ENCODE measurements at regions not wholly inside any gene's neighbourhood (a gene's known extent, or its start where the extent isn't known, plus 50 kb on each side); places are given as distances from the start of the nearest gene placed in this dataset.

DNA sequence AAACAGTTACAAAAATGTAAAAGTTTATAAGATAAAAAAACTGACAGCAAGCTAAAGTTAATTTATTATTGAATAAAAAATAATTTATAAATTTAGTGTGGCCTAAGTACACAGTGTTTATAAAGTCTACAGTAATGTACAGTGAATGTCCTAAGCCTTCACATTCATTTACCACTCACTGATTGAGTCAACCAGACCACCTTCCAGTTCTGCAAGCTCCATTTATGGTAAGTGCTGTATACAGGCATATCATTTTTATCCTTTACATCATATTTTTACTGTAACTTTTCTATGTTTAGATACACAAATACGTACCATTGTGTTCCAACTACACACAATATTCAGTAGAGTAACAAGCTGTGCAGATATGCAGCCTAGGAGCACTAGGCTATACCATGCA is 184.2 kb upstream of the LRATD1 start:
- no peaks in the 10 kb centered on the region for H3K9me2 ChIP-seq (replicated peaks; ENCODE audit: control insufficient read depth, low read length)
- no peaks in the 10 kb centered on the region for H3K4me1 ChIP-seq (ENCODE audit: control insufficient read depth, low read length)
- no peak overlapping the region for H3K27ac ChIP-seq (ENCODE audit: low read depth, low read length)
- TF ChIP-seq EZH2phosphoT487 (IDR thresholded peaks at IDR 0.05; ENCODE audit: borderline replicate concordance, low read length) = no peak
- H3K36me3 ChIP-seq (ENCODE audit: control insufficient read depth, low read length) = no peaks in the 10 kb centered on the region
- H3K79me2 ChIP-seq (ENCODE audit: control insufficient read depth, low read length) = no peaks in the 10 kb centered on the region
- no peaks in the 10 kb centered on the region for H3F3A ChIP-seq (ENCODE audit: control insufficient read depth, insufficient read depth)
- no peak overlapping the region for H3K4me2 ChIP-seq (ENCODE audit: low read length)
- no peaks in the 10 kb centered on the region for H4K20me1 ChIP-seq (ENCODE audit: control insufficient read depth, insufficient read depth, low read depth, low read length)
- no peaks in the 10 kb centered on the region for H3K27me3 ChIP-seq (ENCODE audit: control insufficient read depth, low read length)
- peaks cover 7% of the 10 kb centered on the region; the same call in 1 of the 2 replicates for H3K9me3 ChIP-seq (ENCODE audit: control insufficient read depth, insufficient read depth, low read length)
- H3K4me3 ChIP-seq (ENCODE audit: low read length) = no peak overlapping the region

DNA sequence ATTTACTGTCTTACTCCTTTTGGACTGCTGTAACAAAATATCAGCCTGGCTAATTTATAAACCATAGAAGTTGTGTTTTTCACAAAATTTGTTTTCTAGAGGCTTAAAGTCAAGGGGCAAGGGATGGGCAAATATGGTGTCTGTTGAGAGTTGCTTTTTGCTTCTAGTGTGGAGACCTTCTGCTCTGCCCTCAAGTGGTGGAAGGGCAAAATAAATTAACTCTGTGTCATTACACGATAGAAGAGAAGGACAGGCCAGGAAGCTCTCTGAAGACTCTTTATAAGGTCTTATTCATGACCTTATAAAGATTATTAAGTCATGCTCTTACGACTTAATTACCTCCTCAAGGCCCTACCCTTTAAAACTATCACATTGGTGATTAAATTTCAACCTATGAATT is 181.2 kb upstream of the LRATD1 start:
- TF ChIP-seq, protein P1, sequence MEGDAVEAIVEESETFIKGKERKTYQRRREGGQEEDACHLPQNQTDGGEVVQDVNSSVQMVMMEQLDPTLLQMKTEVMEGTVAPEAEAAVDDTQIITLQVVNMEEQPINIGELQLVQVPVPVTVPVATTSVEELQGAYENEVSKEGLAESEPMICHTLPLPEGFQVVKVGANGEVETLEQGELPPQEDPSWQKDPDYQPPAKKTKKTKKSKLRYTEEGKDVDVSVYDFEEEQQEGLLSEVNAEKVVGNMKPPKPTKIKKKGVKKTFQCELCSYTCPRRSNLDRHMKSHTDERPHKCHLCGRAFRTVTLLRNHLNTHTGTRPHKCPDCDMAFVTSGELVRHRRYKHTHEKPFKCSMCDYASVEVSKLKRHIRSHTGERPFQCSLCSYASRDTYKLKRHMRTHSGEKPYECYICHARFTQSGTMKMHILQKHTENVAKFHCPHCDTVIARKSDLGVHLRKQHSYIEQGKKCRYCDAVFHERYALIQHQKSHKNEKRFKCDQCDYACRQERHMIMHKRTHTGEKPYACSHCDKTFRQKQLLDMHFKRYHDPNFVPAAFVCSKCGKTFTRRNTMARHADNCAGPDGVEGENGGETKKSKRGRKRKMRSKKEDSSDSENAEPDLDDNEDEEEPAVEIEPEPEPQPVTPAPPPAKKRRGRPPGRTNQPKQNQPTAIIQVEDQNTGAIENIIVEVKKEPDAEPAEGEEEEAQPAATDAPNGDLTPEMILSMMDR (IDR thresholded peaks at IDR 0.05; ENCODE audit: low read depth, low read length, poor library complexity, severe bottlenecking) = no peak
- TF ChIP-seq EZH2phosphoT487 (IDR thresholded peaks at IDR 0.05; ENCODE audit: borderline replicate concordance, low read length) = no peak
- Histone ChIP-seq H3K27ac (ENCODE audit: low read depth, low read length) (no peak overlapping the region), H3K79me2 (ENCODE audit: control insufficient read depth, low read length) (no peaks in the 10 kb centered on the region), H3K9me3 (ENCODE audit: control insufficient read depth, insufficient read depth, low read length) (peaks cover 2% of the 10 kb centered on the region; the same call in 1 of the 2 replicates), H3K4me2 (ENCODE audit: low read length) (no peak overlapping the region), H3K4me1 (ENCODE audit: control insufficient read depth, low read length) (no peaks in the 10 kb centered on the region), H3K4me3 (ENCODE audit: low read length) (no peak overlapping the region), H4K20me1 (ENCODE audit: control insufficient read depth, insufficient read depth, low read depth, low read length) (no peaks in the 10 kb centered on the region), H3K27me3 (ENCODE audit: control insufficient read depth, low read length) (no peaks in the 10 kb centered on the region), H3K9me2 (replicated peaks; ENCODE audit: control insufficient read depth, low read length) (no peaks in the 10 kb centered on the region), H3F3A (ENCODE audit: control insufficient read depth, insufficient read depth) (no peaks in the 10 kb centered on the region), H3K36me3 (ENCODE audit: control insufficient read depth, low read length) (no peaks in the 10 kb centered on the region)

DNA sequence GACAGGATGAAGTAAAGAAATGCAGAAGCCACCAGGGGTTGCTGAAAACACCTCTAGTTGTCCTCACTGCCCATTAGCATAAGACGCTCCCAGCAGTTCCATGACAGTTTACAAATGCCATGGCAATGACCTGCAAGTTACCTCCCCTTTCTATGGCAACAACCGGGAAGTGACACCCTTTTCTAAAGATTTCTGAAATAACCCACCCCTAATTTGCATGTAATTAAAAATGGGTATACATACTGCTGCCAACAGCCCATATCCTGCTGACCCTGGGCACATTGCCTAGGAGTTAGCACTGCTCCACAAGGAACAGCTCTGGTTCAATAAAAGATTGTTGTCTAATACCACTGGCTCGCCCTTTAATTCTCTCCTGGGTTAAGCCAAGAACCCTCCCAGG is 178.3 kb upstream of the LRATD1 start:
- Histone ChIP-seq H3K9me3 (ENCODE audit: control insufficient read depth, insufficient read depth, low read length) (0 out of 2 replicates have a peak, but pooled peaks cover 2% of the 10 kb centered on the region), H3K9me2 (replicated peaks; ENCODE audit: control insufficient read depth, low read length) (no peaks in the 10 kb centered on the region), H4K20me1 (ENCODE audit: control insufficient read depth, insufficient read depth, low read depth, low read length) (no peaks in the 10 kb centered on the region), H3K4me3 (ENCODE audit: low read length) (no peak overlapping the region), H3K4me1 (ENCODE audit: control insufficient read depth, low read length) (no peaks in the 10 kb centered on the region), H3K4me2 (ENCODE audit: low read length) (no peak overlapping the region), H3F3A (ENCODE audit: control insufficient read depth, insufficient read depth) (no peaks in the 10 kb centered on the region), H3K27me3 (ENCODE audit: control insufficient read depth, low read length) (no peaks in the 10 kb centered on the region), H3K36me3 (ENCODE audit: control insufficient read depth, low read length) (no peaks in the 10 kb centered on the region), H3K79me2 (ENCODE audit: control insufficient read depth, low read length) (no peaks in the 10 kb centered on the region), H3K27ac (ENCODE audit: low read depth, low read length) (no peak overlapping the region)
- TF ChIP-seq, protein P1 (IDR thresholded peaks at IDR 0.05; ENCODE audit: low read depth, low read length, poor library complexity, severe bottlenecking) = no peak
- TF ChIP-seq EZH2phosphoT487 (IDR thresholded peaks at IDR 0.05; ENCODE audit: borderline replicate concordance, low read length) = no peak

DNA sequence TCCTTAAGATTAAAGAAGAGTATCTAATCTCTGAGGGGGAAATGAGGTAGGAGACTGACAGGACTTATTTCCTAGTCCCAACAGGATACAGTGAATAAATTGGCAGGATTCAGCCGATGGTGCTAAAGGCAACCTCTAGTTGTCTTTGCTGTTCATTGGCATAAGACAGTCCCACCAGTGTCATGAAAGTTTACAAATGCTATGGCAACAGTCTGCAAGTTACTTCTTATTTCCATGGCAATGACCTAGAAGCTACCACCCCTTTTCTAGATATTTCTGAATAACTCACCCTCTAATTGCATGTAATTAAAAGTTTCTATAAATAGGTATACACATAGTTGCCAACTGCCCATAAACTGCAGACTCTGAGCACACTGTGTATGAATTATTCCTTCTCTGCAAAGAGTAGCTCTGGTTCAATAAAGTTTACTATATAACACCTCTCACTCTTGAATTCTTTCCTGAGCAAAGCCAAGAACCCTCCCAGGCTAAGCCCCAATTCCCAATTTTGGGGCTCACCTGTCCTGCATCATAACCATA is 172.7 kb upstream of the LRATD1 start:
- Histone ChIP-seq H3K9me3 (ENCODE audit: control insufficient read depth, insufficient read depth, low read length) (0 out of 2 replicates have a peak, but pooled peaks cover 2% of the 10 kb centered on the region), H4K20me1 (ENCODE audit: control insufficient read depth, insufficient read depth, low read depth, low read length) (no peaks in the 10 kb centered on the region), H3K9me2 (replicated peaks; ENCODE audit: control insufficient read depth, low read length) (no peaks in the 10 kb centered on the region), H3K79me2 (ENCODE audit: control insufficient read depth, low read length) (no peaks in the 10 kb centered on the region), H3K27ac (ENCODE audit: low read depth, low read length) (no peak overlapping the region), H3K4me3 (ENCODE audit: low read length) (no peak overlapping the region), H3K27me3 (ENCODE audit: control insufficient read depth, low read length) (no peaks in the 10 kb centered on the region), H3K4me1 (ENCODE audit: control insufficient read depth, low read length) (no peaks in the 10 kb centered on the region), H3F3A (ENCODE audit: control insufficient read depth, insufficient read depth) (no peaks in the 10 kb centered on the region), H3K36me3 (ENCODE audit: control insufficient read depth, low read length) (no peaks in the 10 kb centered on the region), H3K4me2 (ENCODE audit: low read length) (no peak overlapping the region)
- TF ChIP-seq EZH2phosphoT487 (IDR thresholded peaks at IDR 0.05; ENCODE audit: borderline replicate concordance, low read length) = no peak
- TF ChIP-seq, protein P1 (IDR thresholded peaks at IDR 0.05; ENCODE audit: low read depth, low read length, poor library complexity, severe bottlenecking) = no peak

Data from DOHH2 (cell line).